ENCODE measurements at regions not wholly inside any gene's neighbourhood (a gene's known extent, or its start where the extent isn't known, plus 50 kb on each side); places are given as distances from the start of the nearest gene placed in this dataset.

GRCh38 chr4:11097725-11098124 lies 331.0 kb downstream of the HS3ST1 start:
- TF ChIP-seq POLR2A (IDR thresholded peaks at IDR 0.05; ENCODE audit: low read depth) = no peak
- no peak for TF ChIP-seq CTCF (IDR thresholded peaks at IDR 0.05)
- no peak for TF ChIP-seq POLR2AphosphoS5 (IDR thresholded peaks at IDR 0.05)
- no peak for TF ChIP-seq EP300 (IDR thresholded peaks at IDR 0.05)
- no peaks in the 10 kb centered on the region for H3K4me1 ChIP-seq
- no peak overlapping the region for H3K27ac ChIP-seq (replicated peaks in 1 of 4)
- H3K36me3 ChIP-seq = no peaks in the 10 kb centered on the region
- H3K9me3 ChIP-seq = no peaks in the 10 kb centered on the region
- DNase-seq (ENCODE audit: extremely low spot score) = no peak
- no peak overlapping the region for H3K4me3 ChIP-seq
- H3K27me3 ChIP-seq = no peaks in the 10 kb centered on the region
- WGBS = 95% methylated on average over 2 of the region's 2 CpGs
- intact Hi-C loops (cut with DNase I) = no loop called here

- no peaks in the 10 kb centered on the region for H3K36me3 ChIP-seq
- DNase-seq (ENCODE audit: extremely low spot score) = no peak
- no peak overlapping the region for H3K27ac ChIP-seq (replicated peaks in 1 of 4)
- TF ChIP-seq POLR2A (IDR thresholded peaks at IDR 0.05; ENCODE audit: low read depth) = no peak
- H3K4me1 ChIP-seq = no peaks in the 10 kb centered on the region
- no peaks in the 10 kb centered on the region for H3K9me3 ChIP-seq
- intact Hi-C loops (cut with DNase I) = no loop called here
- H3K27me3 ChIP-seq = no peaks in the 10 kb centered on the region
- H3K4me3 ChIP-seq = no peak overlapping the region
Observed at GRCh38 chr4:11081006-11081405, 347.7 kb downstream of the HS3ST1 start.

GRCh38 chr4:11079171-11079570 lies 349.5 kb downstream of the HS3ST1 start:
- TF ChIP-seq POLR2AphosphoS5 (IDR thresholded peaks at IDR 0.05) = no peak
- TF ChIP-seq EP300 (IDR thresholded peaks at IDR 0.05) = no peak
- TF ChIP-seq CTCF (IDR thresholded peaks at IDR 0.05) = no peak
- TF ChIP-seq POLR2A (IDR thresholded peaks at IDR 0.05; ENCODE audit: low read depth) = no peak
- no peaks in the 10 kb centered on the region for H3K9me3 ChIP-seq
- WGBS = 69% methylated on average over 1 of the region's 1 CpG
- H3K4me1 ChIP-seq = no peaks in the 10 kb centered on the region
- no peak overlapping the region for H3K4me3 ChIP-seq
- no peak overlapping the region for H3K27ac ChIP-seq (replicated peaks in 1 of 4)
- no peak for DNase-seq (ENCODE audit: extremely low spot score)
- no peaks in the 10 kb centered on the region for H3K36me3 ChIP-seq
- no peaks in the 10 kb centered on the region for H3K27me3 ChIP-seq
- intact Hi-C loops (cut with DNase I) = no loop called here

- no peak for DNase-seq (ENCODE audit: extremely low spot score)
- intact Hi-C loops (cut with DNase I) = no loop called here
- Histone ChIP-seq H3K4me3 (no peak overlapping the region), H3K4me1 (no peaks in the 10 kb centered on the region), H3K9me3 (no peaks in the 10 kb centered on the region), H3K36me3 (no peaks in the 10 kb centered on the region), H3K27ac (replicated peaks in 1 of 4) (no peak overlapping the region), H3K27me3 (no peaks in the 10 kb centered on the region)
- 67% methylated on average over 4 of the region's 4 CpGs for WGBS
- no peak for TF ChIP-seq POLR2AphosphoS5 (IDR thresholded peaks at IDR 0.05)
Observed at GRCh38 chr4:11074581-11075241, 354.0 kb downstream of the HS3ST1 start.

- H3K36me3 ChIP-seq = no peaks in the 10 kb centered on the region
- WGBS = 77% methylated on average over 2 of the region's 6 CpGs
- DNase-seq (ENCODE audit: extremely low spot score) = no peak
- H3K4me1 ChIP-seq = no peaks in the 10 kb centered on the region
- H3K4me3 ChIP-seq = no peak overlapping the region
- intact Hi-C loops (cut with DNase I) = no loop called here
- no peaks in the 10 kb centered on the region for H3K9me3 ChIP-seq
- no peak overlapping the region for H3K27ac ChIP-seq (replicated peaks in 1 of 4)
- no peaks in the 10 kb centered on the region for H3K27me3 ChIP-seq
- TF ChIP-seq POLR2AphosphoS5 (IDR thresholded peaks at IDR 0.05) (no peak), POLR2A (IDR thresholded peaks at IDR 0.05; ENCODE audit: low read depth) (no peak), EP300 (IDR thresholded peaks at IDR 0.05) (no peak), CTCF (IDR thresholded peaks at IDR 0.05) (no peak)
Observed at GRCh38 chr4:11073621-11074051, 355.1 kb downstream of the HS3ST1 start.

- no peak for DNase-seq (ENCODE audit: extremely low spot score)
- Histone ChIP-seq H3K36me3 (no peaks in the 10 kb centered on the region), H3K4me3 (no peak overlapping the region), H3K27ac (replicated peaks in 1 of 4) (no peak overlapping the region), H3K27me3 (no peaks in the 10 kb centered on the region), H3K9me3 (no peaks in the 10 kb centered on the region), H3K4me1 (no peaks in the 10 kb centered on the region)
- 91% methylated on average over 8 of the region's 8 CpGs for WGBS
- TF ChIP-seq CTCF (IDR thresholded peaks at IDR 0.05) (no peak), POLR2A (IDR thresholded peaks at IDR 0.05; ENCODE audit: low read depth) (no peak), EP300 (IDR thresholded peaks at IDR 0.05) (no peak), POLR2AphosphoS5 (IDR thresholded peaks at IDR 0.05) (no peak)
- intact Hi-C loops (cut with DNase I) = no loop called here
Observed at GRCh38 chr4:11072999-11073398, 355.7 kb downstream of the HS3ST1 start.
